ENCODE measurements at regions not wholly inside any gene's neighbourhood (a gene's known extent, or its start where the extent isn't known, plus 50 kb on each side); places are given as distances from the start of the nearest gene placed in this dataset.
A peak's percentile ranks its signal among the peaks of the same experiment; 100 is the strongest.

DNA sequence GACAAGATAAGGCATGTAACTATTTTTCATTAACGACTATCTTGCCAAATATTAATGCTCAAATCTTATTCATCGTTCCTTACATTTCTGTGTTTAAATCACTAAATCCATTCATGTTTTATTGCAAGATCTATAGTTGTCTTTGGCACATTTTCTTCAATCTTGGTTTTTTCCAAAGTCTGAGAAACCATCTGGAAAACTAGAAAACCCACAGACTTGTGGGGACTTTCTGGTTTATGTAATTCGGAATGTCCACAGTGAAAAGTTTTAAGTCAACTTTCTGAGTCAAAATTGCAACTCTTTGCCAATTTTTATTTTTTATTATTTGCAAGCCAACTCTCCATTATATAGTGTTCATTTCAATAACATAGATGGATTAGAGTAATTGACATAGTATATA lies 520.8 kb upstream of the ADAMTS5 start:
- H3K27ac ChIP-seq = no peak overlapping the region
- TF ChIP-seq, protein P1, sequence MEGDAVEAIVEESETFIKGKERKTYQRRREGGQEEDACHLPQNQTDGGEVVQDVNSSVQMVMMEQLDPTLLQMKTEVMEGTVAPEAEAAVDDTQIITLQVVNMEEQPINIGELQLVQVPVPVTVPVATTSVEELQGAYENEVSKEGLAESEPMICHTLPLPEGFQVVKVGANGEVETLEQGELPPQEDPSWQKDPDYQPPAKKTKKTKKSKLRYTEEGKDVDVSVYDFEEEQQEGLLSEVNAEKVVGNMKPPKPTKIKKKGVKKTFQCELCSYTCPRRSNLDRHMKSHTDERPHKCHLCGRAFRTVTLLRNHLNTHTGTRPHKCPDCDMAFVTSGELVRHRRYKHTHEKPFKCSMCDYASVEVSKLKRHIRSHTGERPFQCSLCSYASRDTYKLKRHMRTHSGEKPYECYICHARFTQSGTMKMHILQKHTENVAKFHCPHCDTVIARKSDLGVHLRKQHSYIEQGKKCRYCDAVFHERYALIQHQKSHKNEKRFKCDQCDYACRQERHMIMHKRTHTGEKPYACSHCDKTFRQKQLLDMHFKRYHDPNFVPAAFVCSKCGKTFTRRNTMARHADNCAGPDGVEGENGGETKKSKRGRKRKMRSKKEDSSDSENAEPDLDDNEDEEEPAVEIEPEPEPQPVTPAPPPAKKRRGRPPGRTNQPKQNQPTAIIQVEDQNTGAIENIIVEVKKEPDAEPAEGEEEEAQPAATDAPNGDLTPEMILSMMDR (conservative IDR thresholded peaks at IDR 0.05) = no peak
- TF ChIP-seq ZFX (IDR thresholded peaks at IDR 0.05) = no peak

DNA sequence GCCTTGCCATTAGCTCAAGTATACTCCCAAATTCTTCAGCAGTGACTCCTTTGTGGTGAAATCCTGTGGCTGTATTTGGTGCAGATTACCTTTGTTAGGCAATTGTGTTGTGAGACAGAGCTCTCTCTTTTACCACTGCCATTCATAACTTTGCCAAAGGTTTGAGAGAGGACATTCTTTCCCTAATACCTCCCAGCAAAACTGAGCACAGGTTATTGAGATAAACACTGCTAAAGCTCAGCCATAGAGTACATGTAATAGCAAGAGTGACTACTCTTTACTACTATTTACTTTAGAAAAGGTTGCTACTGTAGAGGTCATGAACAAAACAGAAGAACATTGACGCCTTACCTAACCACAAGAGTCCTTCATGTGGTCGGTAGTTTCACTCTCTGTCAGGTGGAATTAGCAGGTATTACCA lies 514.0 kb upstream of the ADAMTS5 start:
- no peak overlapping the region for H3K27ac ChIP-seq
- no peak for TF ChIP-seq ZFX (IDR thresholded peaks at IDR 0.05)
- TF ChIP-seq, protein P1 (conservative IDR thresholded peaks at IDR 0.05) = no peak

DNA sequence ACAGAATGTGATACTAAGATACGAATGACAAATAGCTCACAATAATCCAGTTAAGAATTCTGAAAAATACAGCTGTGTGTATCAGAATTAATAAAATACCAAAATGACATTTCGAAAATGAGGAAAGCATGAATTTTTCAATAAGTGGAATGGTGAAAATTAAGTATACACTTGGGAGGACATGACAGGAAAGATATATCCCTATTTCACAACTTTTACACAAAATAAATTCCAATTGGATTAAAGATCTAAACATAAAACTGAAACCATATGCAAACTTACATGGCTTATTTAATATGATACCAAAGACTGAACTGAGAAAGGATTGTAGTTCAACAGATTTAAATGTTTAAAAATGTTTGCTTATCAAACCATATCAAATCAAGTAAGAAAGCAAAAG lies 510.4 kb upstream of the ADAMTS5 start:
- H3K27ac ChIP-seq = no peak overlapping the region
- TF ChIP-seq, protein P1 (conservative IDR thresholded peaks at IDR 0.05) = no peak
- TF ChIP-seq ZFX (IDR thresholded peaks at IDR 0.05) = no peak

DNA sequence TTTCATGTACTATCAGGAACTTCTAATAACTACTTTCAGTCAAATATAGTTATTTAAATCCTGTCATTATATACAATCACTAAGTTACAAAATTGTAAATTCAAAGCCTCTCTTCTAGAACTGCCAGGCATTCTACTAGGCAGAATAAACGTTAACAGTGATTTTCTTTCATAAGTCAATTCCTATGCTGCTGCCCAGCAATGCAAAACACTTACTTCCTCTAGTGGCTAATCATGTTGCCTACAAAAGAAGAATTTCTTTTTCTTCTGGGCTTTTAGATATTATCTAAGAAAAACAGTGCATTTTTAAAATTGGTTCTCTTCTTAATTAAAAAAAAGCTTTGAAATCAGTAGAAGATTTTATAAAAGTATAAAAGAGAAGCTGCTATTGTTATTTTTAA lies 509.8 kb upstream of the ADAMTS5 start:
- TF ChIP-seq, protein P1 (conservative IDR thresholded peaks at IDR 0.05) = peak; percentile 46
- no peak for TF ChIP-seq ZFX (IDR thresholded peaks at IDR 0.05)
- no peak overlapping the region for H3K27ac ChIP-seq

DNA sequence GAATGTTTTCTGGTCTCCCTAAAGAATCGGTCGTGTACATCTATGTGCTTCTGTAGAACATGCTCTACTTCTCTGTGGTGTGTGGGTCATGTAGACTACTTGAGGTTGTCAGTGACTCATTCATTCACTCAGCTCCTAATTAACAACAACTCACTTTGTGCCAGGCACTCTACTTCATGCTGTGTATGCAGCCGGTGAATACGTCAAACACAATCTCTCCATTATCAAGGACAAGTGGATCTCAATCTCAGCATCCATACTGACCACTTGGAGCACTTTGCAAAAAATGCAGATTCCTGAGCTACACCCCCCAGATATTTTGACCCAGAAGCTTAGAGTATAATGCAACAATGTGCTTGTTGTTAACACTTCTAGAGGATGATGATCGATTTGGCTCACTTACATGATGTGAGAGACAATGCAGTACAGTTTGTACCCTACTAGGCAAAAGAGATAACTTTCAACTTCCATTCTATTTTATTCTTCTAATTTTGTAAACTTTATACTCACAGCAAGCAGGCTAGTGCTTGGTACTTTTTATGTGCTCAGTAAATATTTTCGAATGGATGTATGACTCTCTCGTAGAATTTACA lies 508.6 kb upstream of the ADAMTS5 start:
- H3K27ac ChIP-seq = no peak overlapping the region
- TF ChIP-seq, protein P1 (conservative IDR thresholded peaks at IDR 0.05) = no peak
- TF ChIP-seq ZFX (IDR thresholded peaks at IDR 0.05) = no peak

DNA sequence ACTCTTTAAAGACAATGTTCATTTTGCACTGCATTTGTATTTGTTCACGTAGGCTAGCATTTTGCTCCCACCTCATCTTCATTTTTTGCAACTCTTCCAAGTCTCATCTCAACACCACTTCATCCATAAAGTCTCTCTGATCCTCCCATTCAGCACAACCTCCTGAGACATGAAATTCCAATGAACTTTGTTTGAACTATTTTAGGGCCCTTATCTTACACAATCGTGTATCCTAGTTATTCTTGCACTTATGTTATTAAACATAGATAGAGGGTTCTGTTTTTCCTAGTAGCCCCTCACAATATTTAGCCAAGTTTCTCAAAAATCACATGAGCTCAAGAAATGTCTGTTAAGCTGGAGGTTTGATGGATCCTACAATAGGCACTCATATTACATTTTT lies 500.5 kb upstream of the ADAMTS5 start:
- H3K27ac ChIP-seq = no peak overlapping the region
- no peak for TF ChIP-seq ZFX (IDR thresholded peaks at IDR 0.05)

DNA sequence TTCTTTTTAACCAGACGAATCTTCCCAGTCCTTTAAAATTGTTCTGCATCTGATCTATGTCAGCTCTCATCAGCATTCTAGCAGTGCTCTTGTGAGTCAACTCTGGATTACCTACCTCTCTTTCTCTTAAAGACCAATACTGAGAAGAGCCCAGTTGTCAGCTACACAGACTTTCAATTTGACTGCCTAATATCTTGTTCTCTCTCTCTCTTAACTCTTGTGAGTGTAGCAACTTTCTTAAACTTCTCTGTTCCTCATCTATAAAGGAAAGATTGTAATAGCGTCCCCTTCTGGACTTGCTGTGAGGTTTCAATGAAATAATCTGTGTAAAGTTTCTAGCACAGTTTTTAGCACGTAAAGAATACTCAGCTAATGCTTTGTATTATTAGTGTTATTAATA lies 499.3 kb upstream of the ADAMTS5 start:
- TF ChIP-seq, protein P1 (conservative IDR thresholded peaks at IDR 0.05) = peak; percentile 21
- no peak for TF ChIP-seq ZFX (IDR thresholded peaks at IDR 0.05)
- no peak overlapping the region for H3K27ac ChIP-seq

DNA sequence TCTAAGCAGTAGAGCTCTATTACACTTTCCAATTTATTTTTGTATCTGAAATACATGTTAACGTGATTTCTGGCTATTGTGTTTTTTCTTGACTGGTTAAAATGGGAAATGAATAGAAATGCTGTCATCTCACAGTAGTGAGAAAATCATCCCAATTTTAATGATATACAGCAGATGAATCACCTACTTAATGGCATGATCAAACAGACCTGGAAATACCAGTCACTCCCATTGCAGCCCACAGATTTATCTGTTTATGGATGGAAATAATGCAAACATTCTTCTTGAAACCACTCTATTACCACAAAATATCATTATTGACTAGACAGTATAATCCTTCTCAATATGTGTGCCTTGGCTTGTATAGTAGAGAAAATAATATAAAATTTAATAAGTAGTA lies 497.8 kb upstream of the ADAMTS5 start:
- H3K27ac ChIP-seq = no peak overlapping the region
- TF ChIP-seq, protein P1 (conservative IDR thresholded peaks at IDR 0.05) = no peak
- no peak for TF ChIP-seq ZFX (IDR thresholded peaks at IDR 0.05)
